ENCODE measurements at regions not wholly inside any gene's neighbourhood (a gene's known extent, or its start where the extent isn't known, plus 50 kb on each side); places are given as distances from the start of the nearest gene placed in this dataset.

DNA sequence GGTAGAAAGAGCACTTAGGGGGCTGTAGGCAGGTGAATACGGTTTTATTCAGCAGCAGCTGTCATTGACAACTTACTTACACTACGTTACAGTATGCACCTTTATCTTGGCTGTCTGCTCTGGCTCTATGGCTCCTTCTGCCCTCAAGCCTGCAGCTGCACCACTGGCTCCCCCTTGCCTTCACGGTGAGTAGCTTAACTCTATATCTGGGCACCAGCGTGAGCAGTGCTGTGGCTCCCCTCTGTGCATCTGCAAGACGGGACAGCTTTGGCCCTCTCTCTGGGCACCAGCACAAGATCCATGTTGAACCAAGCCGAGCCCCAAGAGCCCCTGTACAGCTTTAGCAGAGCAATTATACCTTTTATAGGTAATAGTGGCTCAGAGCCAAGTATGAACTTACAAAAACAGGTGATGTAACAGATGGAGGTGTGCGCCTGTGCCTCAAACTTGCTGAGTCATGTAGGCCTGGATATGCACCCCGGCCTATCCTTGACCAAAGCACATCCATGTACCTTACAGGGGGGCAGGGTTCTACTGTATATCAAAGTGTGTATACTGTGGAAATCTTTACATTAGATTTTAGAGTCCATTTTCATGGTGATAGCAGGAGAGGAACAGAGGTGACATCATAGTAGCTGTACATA, 96.9 kb upstream of the CTSC start:
- TF ChIP-seq, protein P1, sequence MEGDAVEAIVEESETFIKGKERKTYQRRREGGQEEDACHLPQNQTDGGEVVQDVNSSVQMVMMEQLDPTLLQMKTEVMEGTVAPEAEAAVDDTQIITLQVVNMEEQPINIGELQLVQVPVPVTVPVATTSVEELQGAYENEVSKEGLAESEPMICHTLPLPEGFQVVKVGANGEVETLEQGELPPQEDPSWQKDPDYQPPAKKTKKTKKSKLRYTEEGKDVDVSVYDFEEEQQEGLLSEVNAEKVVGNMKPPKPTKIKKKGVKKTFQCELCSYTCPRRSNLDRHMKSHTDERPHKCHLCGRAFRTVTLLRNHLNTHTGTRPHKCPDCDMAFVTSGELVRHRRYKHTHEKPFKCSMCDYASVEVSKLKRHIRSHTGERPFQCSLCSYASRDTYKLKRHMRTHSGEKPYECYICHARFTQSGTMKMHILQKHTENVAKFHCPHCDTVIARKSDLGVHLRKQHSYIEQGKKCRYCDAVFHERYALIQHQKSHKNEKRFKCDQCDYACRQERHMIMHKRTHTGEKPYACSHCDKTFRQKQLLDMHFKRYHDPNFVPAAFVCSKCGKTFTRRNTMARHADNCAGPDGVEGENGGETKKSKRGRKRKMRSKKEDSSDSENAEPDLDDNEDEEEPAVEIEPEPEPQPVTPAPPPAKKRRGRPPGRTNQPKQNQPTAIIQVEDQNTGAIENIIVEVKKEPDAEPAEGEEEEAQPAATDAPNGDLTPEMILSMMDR (IDR thresholded peaks at IDR 0.05), result no peak
- no peak for TF ChIP-seq EP300 (IDR thresholded peaks at IDR 0.05)

Measured in gastroesophageal sphincter (tissue), 3 donors.